Fibroblast of peridontal ligament (primary cell): ENCODE measurements at regions not wholly inside any gene's neighbourhood (a gene's known extent, or its start where the extent isn't known, plus 50 kb on each side); places are given as distances from the start of the nearest gene placed in this dataset.
A peak's percentile ranks its signal among the peaks of the same experiment; 100 is the strongest.
"Not testable (repeated sequence)": the region's sequence is repeated elsewhere in the genome, so short reads cannot be mapped to it uniquely, and the experiment has no call there.

Source experiments
- DNase-seq: peaks from one replicate; pipeline ENCODE4 v3.0.0-alpha.2; 2010; ENCODE audit errors: extremely low read depth

DNA sequence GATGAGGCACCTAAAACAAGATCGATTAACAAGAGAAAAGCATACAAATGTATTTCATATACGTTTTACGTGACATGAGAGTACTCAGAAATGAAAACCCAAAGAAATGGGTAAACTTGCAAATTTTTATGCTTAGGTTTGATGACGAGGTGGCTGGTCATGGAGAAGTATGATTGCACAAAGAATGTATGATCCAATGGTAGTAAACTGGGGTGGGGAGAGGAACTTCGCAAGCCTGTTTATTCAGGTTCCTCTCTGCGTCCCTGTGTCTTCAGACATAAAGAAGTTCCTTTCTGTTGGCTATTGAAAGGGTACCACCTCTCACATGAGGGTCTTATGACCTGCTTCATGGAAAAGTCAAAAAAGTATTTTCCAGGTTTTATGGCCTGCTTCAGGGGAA lies 309.2 kb downstream of the BCOR start:
- DNase-seq, result no peak

GRCh38 chrX:39791691-39792090 lies 306.1 kb downstream of the BCOR start:
- DNase-seq, result no peak

DNA sequence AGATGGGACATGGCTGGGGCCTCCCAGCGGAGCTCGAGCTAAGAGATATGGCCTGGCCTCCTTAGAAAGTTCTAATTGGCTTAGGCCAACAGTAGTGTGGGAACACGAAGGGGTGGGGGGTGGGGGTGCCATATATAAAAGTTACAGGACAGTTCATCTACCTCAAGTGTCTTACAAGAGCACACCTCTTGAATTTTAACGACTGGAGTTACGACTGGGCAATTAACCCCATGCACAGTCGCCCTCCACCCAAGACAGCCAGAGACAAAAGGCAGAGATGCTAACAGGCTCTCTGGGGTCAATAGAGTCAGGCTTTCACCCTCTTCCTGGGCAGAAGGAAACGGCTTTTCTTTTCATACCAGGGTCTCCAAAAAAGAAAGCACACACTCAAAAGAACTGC lies 302.2 kb downstream of the BCOR start:
- no peak for DNase-seq

- DNase-seq, result no peak
These were observed 300.9 kb downstream of the BCOR start for GRCh38 chrX:39796856-39797255.

DNA sequence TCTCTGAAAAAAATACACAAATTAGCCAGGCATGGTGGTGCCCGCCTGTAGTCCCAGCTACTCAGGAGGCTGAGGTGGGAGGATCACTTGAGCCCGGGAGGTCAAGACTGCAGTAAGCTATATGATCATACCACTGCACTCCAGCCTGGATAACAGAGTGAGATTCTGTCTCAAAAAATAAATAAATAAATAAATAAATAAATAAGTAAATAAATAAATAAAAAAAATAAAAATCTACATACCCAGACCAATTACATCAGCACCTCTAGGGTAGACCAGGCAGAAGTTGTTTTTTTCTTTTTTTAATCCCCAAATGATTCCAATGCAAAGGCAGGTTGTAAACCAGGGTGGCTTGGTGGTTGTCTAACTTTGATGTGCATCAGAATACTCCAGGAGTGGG lies 299.3 kb downstream of the BCOR start:
- not testable (repeated sequence) for DNase-seq

- no peak for DNase-seq
These were observed 295.4 kb downstream of the BCOR start for GRCh38 chrX:39802354-39802753.

DNA sequence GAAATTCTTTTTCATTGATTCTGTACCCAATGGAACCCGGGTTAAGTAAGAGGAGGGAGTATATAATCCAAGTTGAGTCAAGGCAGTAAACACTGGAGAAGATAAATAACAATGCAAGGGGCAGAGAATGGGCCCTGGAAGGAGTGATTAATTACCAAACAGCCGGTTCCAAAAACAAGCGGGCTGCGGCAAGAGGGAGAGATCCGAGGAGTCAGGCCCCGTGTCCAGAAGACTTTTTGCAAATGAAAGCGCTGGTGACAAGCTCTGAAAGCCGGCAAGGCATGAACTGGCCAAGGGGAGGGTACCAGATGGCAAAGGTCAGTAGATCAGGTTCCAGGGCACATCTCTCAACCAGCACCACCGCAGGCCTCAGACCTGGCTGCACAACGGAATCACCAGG lies 294.9 kb downstream of the BCOR start:
- no peak for DNase-seq

DNA sequence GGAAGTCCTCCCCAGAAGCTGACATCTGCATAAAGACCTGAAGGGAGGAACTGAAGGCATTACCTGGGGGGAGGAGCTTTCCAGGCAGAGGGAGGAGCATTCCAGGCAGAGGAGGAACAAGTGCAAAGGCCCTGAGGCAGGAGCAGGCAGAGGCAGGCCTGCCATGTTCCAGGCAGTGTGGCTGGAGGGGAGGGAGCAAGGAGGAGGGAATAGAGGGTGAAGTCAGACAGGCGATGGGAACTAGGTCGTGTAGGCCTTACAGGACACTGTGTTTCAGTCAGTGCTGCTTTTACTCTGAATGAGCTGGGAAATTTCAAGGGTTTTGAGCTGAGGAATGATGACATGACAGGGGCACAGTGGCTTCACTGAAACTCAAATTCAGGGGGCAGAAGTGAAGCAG lies 292.7 kb downstream of the BCOR start:
- no peak for DNase-seq

GRCh38 chrX:39805825-39806224 lies 291.9 kb downstream of the BCOR start:
- no peak for DNase-seq

GRCh38 chrX:39808471-39808917 lies 289.3 kb downstream of the BCOR start:
- DNase-seq, result peak; percentile 82

DNA sequence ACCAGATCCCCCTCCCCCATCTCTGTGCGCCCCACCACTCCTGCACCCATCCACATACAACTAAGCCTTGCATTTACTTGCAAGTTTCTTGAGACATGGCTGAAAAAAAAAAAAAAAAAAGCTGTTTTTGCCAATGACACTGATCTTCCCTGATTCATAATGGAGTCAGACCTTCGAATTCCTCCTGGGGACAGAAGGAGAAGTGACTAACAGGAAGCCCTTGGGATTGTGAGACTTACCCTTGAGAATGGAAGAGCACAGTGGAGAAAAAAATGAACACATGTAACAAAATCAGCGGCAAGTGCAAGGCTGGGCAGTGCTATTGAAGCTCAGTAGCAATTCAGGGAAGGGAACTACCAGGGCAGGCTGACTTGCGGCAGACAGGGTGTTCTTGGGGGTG lies 288.4 kb downstream of the BCOR start:
- no peak for DNase-seq

DNA sequence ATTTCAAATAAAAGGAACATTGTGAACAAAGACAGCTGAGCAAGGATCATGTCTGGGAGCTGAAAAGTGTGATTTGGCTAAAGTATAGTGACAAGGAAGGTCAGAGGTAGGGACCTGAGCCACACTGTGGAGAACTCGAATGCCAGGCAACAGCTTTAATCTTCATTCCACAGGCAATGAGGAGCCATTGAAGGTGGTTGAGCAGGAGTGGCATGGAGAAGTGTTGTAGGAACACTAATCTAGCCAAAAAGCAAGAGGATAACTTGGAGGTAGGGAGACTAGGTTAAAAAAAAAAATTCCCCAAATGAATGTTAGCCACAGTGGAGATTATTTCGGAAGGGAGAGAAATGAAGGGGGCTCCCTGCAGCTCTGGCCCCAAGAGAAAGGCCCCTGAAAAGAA lies 286.9 kb downstream of the BCOR start:
- no peak for DNase-seq

- no peak for DNase-seq
These were observed 286.4 kb downstream of the BCOR start for GRCh38 chrX:39811376-39811775.

- DNase-seq, result peak; percentile 69
These were observed 284.0 kb downstream of the BCOR start for GRCh38 chrX:39813631-39814277.

GRCh38 chrX:39814391-39814790 lies 283.4 kb downstream of the BCOR start:
- DNase-seq, result peak; percentile 43

GRCh38 chrX:39815631-39816030 lies 282.1 kb downstream of the BCOR start:
- no peak for DNase-seq

- peak; percentile 52 for DNase-seq
These were observed 280.7 kb downstream of the BCOR start for GRCh38 chrX:39816871-39817731.

DNA sequence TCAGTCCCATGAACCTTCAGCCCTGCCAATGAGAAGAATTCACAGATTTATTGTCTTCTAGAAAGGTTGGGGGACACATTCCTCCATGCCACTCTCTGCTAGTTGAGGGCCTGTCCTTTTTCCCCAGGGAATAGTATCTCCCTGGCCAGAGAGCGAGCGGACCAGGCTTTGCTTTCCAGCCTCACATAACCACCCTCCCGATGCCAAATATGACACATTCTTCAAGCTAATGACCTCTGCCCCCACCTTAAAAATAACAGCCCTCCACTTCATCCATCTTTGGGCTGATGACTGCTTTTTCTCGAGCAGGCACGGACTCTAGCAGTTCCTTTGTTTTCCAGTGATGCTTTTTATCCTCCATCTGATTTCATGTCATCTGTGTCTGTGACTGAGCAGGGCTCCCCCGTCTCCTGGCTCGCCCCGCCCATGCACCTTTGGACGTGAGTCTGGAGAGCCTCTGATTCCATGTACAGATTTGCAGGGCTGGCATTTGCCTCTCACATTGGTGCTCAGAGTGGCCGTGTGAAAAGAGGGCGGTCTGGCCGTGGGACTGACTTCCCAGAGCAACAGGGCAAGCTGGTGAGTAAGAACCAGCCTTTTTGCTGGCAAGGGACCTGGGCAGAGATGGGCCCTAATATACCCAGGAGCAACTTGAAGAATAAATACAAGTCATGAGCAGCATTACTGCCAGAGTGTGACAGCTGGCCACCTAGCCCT lies 279.8 kb downstream of the BCOR start:
- no peak for DNase-seq

DNA sequence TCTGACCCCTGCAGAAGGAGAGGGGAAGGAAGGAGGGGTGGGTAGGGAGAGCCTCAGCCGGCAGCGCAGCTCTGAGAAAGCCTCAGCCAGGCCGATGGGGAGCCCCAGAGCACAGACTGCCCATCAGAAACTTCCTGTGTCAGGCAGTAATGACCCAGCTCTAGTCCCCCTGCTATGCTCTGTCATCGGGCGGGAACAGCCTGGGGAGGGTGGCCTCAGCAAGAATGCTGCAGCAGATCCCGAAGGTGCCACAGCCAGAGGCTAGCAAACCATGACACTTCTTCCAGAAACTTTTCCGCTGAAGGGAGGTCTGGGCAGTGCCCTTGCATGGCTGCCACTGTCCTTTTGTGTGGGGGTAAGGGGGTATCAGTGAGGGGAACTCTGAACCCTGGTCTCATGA lies 279.0 kb downstream of the BCOR start:
- no peak for DNase-seq

GRCh38 chrX:39819921-39820849 lies 277.6 kb downstream of the BCOR start:
- DNase-seq, result no peak

DNA sequence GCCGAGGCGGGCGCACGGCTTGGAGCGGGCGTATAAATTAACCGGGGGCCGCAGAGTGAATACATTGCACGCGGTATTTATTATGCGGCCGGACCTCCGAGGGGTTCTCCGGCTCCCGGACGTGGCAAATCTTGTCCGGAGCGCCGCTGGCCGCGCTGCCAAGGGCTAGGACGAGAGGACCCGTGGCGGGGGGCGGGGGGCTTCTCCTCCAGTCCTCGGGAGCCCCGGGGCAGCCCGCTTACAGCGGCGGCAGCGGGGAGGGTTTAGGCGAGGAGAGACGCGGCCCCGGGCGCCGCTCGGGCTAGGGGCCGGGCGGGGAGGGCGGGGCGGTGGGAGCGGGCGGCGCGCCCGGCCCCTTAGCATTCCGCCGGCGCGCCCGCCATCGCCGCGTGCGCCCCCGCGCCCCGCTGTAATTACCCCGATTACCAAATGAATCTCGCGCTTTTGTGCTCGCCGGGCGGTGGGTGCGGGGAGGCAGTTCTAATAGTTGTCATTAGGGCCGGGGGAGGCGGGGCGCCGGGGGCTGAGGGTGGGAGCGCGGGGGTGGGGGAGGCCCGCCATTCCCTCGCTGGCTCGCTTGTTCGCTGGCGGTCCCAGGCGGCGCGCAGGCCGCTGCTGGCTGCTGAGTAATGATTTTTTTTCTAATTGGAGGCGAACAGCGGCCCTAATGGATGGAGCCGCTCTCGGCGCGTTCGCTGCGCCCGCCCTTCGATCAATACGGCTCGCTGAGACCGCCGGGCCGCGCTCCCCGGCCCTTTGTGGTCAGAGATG lies 276.6 kb downstream of the BCOR start:
- no peak for DNase-seq
